Fibroblast of skin of right quadriceps (primary cell): ENCODE measurements at regions not wholly inside any gene's neighbourhood (a gene's known extent, or its start where the extent isn't known, plus 50 kb on each side); places are given as distances from the start of the nearest gene placed in this dataset.
"Not testable (repeated sequence)": the region's sequence is repeated elsewhere in the genome, so short reads cannot be mapped to it uniquely, and the experiment has no call there.

Experiments used
- DNase-seq: peaks from one replicate; pipeline ENCODE4 v3.0.0-alpha.2; 2013

DNA sequence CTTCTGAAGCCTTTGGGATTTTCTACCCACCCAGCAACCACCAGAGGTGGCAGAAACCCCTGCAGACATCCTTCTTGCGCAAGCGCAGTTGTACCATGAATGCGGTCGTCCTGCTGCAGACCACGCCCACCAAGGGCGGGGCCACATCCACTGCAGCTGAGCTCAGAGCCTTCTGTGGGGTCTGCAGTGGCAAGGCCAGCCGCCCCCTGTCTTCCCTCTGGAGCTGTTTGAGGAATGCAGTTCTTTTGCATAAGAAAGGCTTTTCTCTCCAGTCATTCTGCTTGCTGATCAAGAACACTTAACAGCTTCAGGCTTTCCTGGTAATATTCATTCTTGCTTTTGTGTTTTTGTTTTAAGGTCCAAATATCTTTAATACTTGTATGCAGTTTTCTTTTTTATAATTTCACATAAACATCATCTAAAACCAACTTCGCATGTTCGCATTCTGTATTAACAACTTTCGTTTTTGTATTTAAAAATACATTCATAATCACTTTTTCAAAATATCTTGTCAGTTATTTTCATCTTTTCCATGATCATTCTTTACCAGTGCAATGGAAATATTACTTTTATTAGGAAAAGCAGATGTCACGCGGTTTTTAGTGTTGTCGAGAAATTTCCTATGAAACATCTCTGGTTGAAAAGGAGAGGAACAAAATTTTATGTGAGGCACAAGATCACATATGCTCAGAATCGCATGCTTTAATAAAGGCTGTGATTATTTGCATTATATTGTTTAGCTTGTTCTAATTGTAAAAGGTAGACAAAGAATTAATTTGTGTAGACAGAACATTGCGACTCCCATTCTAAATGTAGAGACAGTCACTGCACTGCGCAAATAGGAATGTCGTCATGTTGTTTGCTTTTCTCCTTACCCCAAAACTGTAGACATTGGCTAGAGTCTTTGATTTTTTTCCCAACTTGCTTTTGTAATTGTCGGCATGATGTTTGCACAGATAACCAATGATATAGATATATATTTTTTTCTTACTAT is 98.1 kb upstream of the SNRPN start:
- peak; percentile 58 for DNase-seq

DNA sequence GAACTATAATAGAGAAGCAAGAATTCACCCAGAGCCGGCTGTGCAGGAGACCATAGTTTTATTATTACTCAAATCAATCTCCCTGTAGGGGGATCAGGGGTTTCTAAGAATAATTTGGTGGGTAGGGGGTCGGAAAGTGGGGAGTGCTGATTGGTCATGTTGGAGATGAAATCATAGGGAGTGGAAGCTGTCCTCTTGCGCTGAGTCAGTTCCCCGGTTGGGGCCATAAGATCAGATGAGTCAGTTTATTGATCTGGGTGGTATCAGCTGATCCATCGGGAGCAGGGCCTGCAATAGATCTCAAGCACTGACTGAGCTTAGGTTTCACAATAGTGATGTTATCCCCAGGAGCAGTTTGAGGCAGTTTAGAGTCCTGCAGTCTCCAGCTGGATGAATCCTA is 97.0 kb upstream of the SNRPN start:
- no peak for DNase-seq

DNA sequence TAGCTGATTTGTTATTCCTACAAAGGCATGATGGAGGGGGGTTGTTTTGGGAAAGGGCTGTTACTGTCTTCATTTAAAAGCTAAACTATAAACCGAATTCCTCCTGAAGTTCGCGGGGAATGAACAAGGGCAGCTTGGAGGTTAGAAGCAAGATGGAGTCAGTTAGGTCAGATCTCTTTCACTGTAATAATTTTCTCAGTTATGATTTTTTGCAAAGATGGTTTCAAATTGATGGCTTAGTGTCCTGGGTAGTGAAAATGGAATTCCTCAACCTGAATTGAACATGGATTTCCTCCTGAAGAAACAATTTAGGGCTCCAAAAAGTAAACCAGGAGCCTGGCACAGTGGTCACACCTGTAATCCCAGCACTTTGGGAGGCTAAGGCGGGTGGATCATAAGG is 96.6 kb upstream of the SNRPN start:
- not testable (repeated sequence) for DNase-seq

DNA sequence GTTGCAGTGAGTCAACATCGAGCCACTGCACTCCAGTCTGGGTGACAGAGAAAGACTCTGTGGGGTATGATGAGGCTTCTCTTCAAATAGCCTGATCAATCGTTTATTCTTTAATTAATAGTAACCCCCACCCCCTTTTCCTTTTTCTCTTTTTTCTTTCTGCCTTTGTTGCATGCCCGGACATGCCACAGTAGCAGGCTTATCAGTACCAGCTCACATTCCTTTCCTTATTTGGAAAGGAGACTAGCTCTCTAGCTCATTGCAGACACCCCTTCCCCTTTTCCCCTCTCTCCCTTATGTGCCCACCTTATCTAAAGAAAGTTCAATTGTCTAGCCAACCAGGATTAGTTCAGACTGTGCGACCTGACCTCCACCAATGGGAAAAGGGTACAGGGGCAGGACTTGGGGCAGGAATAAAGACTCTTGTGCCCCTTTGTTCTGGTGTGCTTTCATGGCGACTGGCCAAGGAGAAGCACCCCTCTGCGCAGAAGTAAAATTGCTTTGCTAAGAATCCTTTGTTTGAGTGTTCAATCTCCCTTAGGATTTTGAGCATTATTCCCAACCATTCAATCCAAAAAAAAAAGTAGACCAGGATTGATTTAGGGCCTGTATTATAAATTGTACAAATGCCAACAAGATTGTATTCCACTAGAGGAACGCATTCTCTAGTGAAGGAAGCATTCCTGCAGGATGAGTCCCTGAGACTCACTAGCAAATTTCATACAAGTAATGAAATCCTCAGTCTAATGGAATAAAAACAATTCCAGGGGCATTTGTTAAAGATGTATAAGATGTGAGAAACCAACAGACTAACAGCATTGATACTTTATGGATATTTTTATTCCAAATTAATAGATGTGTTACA is 95.8 kb upstream of the SNRPN start:
- peak; percentile 50 for DNase-seq

DNA sequence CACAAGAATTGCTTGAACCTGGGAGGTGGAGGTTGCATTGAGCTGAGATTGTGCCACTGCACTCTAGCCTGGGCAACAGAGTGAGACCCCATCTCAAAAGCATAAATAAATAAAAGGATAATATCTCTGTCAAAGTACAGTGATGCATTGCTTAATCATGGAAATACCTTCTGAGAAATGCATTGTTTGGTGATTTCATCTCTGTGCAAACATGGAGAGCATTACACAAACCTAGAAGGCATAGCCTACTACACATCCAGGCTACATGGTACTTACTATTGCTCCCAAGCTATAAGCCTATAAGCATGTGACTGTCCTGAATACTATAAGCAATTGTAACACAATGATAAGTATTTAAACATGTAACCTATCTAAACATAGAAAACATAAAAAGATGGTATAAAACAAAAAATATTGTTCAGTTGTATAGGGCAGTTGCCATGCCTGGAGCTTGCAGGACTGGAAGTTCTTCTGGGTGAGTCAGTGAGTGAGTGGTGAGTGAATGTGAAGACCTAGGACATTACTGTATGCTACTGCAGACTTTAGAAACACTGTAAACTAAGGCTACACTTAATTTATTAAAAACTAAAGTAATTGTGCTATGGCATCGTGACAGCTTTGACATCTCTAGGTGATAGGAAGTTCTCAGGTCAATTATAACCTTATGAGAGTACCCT is 93.6 kb upstream of the SNRPN start:
- DNase-seq = no peak

DNA sequence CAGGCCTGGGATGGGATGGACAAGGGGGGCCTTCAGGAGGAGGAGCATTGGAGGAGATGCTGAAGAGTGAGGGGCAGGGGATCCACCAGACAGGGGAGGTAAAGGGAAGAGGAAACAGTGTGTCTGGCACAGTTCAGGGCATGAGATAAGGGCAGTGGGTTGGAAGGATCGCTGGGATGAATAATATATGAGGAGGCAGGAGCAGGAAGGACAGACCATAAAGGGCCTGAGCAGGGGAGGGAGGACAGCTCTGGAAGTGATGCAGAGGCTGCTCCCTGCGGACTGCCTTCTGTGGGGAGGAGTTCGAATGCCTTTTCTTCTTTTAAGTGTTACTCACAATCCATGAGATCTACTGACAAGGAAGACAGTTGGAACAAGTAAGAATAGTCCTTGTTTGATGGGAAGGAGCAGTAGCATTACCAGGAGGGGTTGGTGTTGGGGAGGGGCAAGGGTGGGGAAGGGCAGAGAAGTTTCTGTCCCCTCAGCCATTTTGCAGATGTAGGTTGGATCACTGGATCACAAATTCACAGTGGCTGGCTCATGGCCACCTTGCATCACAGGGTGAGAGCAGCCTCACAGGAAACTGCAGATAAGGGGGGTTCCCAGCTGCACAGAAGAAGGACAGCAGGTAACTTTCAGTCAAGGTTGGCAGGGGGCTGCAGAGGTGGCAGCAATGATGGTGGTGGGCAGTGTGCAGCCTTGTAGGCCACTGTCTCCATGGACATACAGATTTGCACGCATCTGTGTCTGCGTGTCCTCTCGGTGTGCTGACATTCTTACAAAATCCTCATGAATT is 91.9 kb upstream of the SNRPN start:
- DNase-seq = peak; percentile 6

DNA sequence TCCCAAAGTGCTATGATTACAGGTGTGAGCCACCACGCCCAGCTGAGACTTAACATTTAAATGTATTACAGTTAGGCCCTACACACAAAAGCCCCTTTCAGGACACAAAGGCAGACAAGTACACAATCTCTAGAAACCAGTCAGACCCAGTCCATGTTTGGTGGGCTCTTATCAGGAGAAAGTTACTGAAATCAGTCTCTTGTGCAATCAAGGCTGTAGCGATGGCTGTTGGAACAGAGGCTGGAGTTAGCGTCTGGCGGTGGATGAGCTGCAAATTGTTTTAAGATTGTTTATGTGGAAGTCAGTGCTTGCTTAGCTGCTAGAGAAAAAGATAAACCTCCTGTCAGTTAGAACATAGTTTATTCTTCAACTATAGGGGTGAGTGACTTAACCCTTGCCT is 89.5 kb upstream of the SNRPN start:
- DNase-seq = no peak

DNA sequence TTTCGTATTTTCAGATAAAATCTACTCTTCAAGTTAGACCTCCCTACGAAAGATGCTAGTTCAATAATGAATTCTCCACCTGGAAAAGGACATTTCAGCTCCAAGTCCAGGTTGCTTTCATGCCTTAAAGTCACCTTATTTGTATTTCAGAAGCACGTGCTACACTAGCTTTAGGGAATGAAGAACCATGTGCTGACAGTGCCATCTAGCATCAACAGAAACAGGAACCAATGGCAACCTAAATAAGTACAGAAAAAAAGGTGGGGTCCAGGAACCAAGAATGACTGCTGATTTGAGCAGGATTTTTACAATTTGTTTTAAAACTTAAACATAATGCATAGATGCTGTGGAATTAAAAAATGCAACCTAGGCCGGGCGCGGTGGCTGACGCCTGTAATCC is 77.6 kb upstream of the SNRPN start:
- DNase-seq = no peak

DNA sequence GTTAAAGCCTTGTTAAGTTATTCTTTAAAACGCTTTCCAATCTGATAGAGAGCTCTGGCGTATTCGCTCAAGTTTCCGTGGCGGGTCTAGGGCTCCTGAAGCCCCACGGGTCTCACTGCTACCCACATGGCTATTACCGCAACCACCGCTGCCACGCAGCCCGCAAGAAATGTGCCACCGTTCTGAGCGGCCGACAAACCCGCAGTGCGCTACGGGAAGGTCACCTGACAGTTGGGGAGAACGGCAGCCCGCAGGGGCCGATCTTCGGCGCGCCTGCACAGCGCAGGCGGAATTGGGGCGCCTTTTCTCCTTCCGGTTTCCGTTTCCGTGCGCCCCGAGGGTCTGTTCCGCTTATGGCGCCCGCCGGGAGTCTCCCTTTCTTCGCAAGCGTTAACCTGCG is 76.6 kb upstream of the SNRPN start:
- DNase-seq = peak; percentile 48

DNA sequence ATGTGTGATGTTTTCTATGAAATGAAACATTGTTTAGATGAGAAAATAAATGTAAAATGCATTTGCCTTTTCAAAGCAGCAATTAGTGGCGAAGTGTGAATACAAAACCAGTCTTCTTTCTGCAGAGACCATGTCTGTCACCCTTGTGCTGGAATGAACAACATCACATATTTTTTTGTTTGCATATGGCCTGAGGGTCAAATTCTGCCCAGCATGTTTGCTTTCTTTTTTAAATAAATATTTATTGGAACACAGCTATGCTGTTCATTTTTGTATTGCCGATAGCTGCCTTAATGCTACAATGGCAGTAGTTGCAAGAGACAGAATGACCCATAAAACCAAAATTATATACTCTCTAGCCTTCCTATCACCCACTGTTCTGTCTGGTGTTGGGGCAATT is 75.3 kb upstream of the SNRPN start:
- no peak for DNase-seq

DNA sequence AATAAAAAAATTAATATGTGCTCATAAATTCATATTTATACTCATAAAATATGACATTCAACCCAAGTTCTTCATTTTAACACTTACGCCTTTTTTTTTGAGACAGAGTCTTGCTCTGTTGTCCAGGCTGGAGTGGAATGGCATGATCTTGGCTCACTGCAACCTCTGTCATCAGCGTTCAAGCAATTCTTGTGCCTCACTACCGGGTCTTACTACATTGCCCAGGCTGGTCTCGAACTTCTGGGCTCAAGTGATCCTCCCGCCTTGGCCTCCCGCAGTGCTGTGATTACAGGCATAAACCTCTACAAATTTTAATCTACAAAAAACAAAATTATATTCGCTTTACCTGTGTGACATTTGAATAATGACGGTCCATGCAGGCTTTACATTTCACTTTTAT is 74.1 kb upstream of the SNRPN start:
- DNase-seq = no peak

DNA sequence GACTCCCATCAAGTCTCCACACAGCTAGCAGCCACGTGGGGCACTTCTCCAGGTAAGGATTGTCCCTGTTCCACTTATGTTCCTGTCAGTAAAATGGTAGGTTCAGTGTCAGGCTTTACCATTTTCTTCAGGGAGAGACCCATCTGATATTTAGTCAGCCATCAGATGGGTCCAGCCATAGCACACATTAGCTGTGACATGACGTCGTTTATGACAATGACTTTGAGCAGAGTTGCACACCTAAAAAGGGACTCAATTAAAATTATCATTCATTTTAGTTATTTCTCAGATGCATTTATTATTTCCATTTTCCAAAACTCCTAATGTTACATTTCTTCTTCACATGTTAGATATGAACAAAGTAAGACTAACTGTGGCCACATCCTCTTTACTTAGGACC is 68.2 kb upstream of the SNRPN start:
- no peak for DNase-seq

DNA sequence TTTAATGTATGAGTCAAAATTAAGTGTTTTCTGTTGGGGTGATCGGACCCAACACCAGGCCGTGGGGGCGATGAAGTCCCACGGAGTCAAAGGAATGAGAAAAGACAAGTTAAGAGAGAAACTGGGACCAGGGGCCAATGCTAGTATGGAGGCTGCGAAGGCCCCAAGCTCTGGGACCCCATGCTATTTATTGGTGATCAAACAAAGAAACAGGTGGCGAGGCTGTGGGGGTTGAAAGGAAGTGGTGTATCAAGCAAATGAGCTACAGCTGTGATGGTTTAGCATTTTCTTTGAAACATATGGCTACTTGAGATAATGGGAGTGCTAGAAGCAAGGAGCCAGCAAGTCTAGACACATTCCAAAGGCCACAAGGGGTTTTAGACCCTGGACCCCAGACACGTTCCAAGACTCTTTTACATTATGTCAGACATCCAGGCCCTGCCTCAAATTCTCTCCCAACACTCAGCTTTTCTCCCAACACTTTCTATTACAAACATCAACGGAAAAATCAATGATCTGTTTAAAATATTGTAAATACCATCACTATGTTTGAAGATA is 56.0 kb upstream of the SNRPN start:
- no peak for DNase-seq

DNA sequence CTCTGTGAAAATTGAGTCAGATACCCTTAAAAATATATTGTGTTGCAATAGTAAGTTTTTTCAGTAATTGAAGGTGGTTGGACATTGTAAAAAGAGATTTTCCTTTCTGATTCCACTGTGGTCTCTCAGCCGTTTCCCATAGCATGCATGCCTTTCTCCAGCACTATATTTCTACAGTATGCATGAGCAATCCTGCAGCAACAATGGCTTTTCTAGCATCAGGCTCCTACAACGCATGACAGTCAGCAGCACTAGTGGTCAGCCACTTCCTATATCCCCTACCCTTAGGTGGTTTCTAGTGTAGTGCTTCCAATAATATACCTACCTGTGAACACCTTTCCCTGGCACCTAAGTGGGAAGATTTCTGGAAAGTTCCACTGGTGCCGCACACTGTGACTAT is 55.4 kb upstream of the SNRPN start:
- DNase-seq = no peak

DNA sequence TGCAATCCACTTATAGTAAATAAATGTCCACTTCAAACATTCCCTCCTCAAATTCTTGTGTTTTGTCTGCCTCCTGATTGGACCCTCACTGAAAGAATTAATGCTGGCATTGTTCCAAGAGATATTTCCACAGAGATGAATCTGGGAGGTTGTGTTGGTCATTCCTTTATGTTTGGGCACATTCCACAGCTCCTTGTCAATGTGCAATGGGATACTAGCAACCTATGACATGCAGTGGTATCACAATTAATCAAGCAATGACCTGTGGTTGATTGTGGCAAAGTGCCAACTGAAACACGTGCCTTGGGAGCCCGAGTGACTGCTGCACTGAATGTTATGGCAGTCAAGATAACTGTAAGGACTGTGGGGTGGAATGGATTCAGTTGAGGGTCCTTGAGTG is 55.0 kb upstream of the SNRPN start:
- DNase-seq = no peak

DNA sequence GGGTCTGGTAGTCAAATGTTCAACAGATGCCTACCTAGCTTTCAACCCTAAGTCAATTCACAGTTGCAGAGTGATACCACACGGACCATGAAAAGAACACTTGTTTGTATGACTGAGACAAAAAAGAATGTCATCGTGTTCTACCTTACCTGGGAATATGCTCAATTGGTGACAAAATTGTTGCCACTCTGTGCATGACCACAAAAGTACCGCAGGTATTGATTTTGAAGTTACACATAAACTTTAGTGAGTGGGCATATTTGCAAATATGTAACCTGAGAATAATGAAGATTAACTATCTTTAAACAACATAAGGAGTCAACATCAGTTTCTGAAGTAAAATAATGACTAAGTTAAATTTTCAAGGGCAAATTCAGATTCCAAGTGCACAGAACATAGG is 53.4 kb upstream of the SNRPN start:
- DNase-seq = no peak
